ENCODE measurements at regions not wholly inside any gene's neighbourhood (a gene's known extent, or its start where the extent isn't known, plus 50 kb on each side); places are given as distances from the start of the nearest gene placed in this dataset.

GRCh38 chr9:80932947-80933780 is 756.2 kb downstream of the TLE1 start:
- H2BK12ac ChIP-seq (ENCODE audit: insufficient read length, low read depth, low read length) = no peak overlapping the region
- H3T11ph ChIP-seq (ENCODE audit: low read length) = no peak overlapping the region
- H4K91ac ChIP-seq (ENCODE audit: insufficient read length, low read depth, low read length) = no peak overlapping the region
- H3K9me3 ChIP-seq (ENCODE audit: control insufficient read depth, low read depth, low read length) = no peaks in the 10 kb centered on the region
- H3K14ac ChIP-seq (ENCODE audit: insufficient read depth, low read length) = no peak overlapping the region
- H3K56ac ChIP-seq (ENCODE audit: insufficient read length, low read depth, low read length) = no peak overlapping the region
- no peak for DNase-seq
- Mint-ChIP-seq H3K27me3 (ENCODE audit: low read depth) (no peaks in the 10 kb centered on the region), H3K9me3 (0 out of 5 replicates have a peak, but pooled peaks cover 0 to under 1% of the 10 kb centered on the region in 2 experiments), H3K27ac (no peak overlapping the region), H3K4me1 (peaks cover 0 to 6% of the 10 kb centered on the region in 2 experiments; a peak in 1 of 4 replicates), H3K36me3 (ENCODE audit: insufficient read depth in 1 of 3, low read depth in 3 of 3) (peaks cover 0 to 3% (median 0%) of the 10 kb centered on the region in 3 experiments; a peak in 1 of 7 replicates), H3K4me3 (no peak overlapping the region)
- H3K79me1 ChIP-seq (ENCODE audit: insufficient read depth, low read depth, low read length, poor library complexity, severe bottlenecking) = no peaks in the 10 kb centered on the region
- no peak overlapping the region for H2BK5ac ChIP-seq (ENCODE audit: insufficient read length, low read length)
- WGBS (ENCODE audit: extremely low coverage, insufficient read length, low lambda C conversion rate) = no CpG with 5 or more reads among the region's 7 CpGs
- no peak overlapping the region for H4K5ac ChIP-seq (ENCODE audit: insufficient read length, low read depth, low read length)
- no peaks in the 10 kb centered on the region for H4K20me1 ChIP-seq (ENCODE audit: control insufficient read depth, insufficient read depth, insufficient read length)
- H3K23ac ChIP-seq (ENCODE audit: insufficient read length, low read depth, low read length) = no peak overlapping the region
- H2BK15ac ChIP-seq (ENCODE audit: low read depth, low read length) = no peak overlapping the region
- H3K4me2 ChIP-seq (ENCODE audit: insufficient read depth, insufficient read length, low read length) = no peak overlapping the region
- no peak overlapping the region for H2AFZ ChIP-seq (ENCODE audit: low read length)
- no peaks in the 10 kb centered on the region for H3K27me3 ChIP-seq (ENCODE audit: insufficient read depth, low read length)
- H3K4me1 ChIP-seq (ENCODE audit: insufficient read depth, low read length) = no peaks in the 10 kb centered on the region
- H3K18ac ChIP-seq (ENCODE audit: insufficient read length, low read depth, low read length) = no peak overlapping the region
- H2AK5ac ChIP-seq (ENCODE audit: insufficient read length, low read length) = no peak overlapping the region
- H3K79me2 ChIP-seq (ENCODE audit: insufficient read depth, low read length) = no peaks in the 10 kb centered on the region
- TF ChIP-seq, protein P1, sequence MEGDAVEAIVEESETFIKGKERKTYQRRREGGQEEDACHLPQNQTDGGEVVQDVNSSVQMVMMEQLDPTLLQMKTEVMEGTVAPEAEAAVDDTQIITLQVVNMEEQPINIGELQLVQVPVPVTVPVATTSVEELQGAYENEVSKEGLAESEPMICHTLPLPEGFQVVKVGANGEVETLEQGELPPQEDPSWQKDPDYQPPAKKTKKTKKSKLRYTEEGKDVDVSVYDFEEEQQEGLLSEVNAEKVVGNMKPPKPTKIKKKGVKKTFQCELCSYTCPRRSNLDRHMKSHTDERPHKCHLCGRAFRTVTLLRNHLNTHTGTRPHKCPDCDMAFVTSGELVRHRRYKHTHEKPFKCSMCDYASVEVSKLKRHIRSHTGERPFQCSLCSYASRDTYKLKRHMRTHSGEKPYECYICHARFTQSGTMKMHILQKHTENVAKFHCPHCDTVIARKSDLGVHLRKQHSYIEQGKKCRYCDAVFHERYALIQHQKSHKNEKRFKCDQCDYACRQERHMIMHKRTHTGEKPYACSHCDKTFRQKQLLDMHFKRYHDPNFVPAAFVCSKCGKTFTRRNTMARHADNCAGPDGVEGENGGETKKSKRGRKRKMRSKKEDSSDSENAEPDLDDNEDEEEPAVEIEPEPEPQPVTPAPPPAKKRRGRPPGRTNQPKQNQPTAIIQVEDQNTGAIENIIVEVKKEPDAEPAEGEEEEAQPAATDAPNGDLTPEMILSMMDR (conservative IDR thresholded peaks at IDR 0.05) = no peak
- no peak overlapping the region for H2BK120ac ChIP-seq (ENCODE audit: low read depth, low read length, poor library complexity, severe bottlenecking)
- no peak overlapping the region for H4K8ac ChIP-seq (replicated peaks; ENCODE audit: insufficient read length, low read depth, low read length)
- H3K27ac ChIP-seq (ENCODE audit: insufficient read length, low read depth, low read length) = no peak overlapping the region
- no peak overlapping the region for H3K4ac ChIP-seq (ENCODE audit: low read depth, low read length)
- H3K9ac ChIP-seq (ENCODE audit: extremely low read depth, insufficient read length, low read length) = no peak overlapping the region
- no peaks in the 10 kb centered on the region for H3K23me2 ChIP-seq (ENCODE audit: insufficient read length, low read depth, low read length, poor library complexity, severe bottlenecking)
- H2BK20ac ChIP-seq (ENCODE audit: low read depth, low read length, poor library complexity, severe bottlenecking) = no peak overlapping the region

Data from H9 (cell line).